ENCODE measurements at regions not wholly inside any gene's neighbourhood (a gene's known extent, or its start where the extent isn't known, plus 50 kb on each side); places are given as distances from the start of the nearest gene placed in this dataset.

- peak; percentile 65 for DNase-seq (ENCODE audit: low read depth)
- H3K4me3 ChIP-seq (ENCODE audit: low read depth, low read length): no peak overlapping the region
- TF ChIP-seq CTCF (IDR thresholded peaks at IDR 0.05; ENCODE audit: insufficient read depth, low read length): no peak
Measured at GRCh38 chr18:67599277-67599676, 82.8 kb upstream of the DSEL start.

DNA sequence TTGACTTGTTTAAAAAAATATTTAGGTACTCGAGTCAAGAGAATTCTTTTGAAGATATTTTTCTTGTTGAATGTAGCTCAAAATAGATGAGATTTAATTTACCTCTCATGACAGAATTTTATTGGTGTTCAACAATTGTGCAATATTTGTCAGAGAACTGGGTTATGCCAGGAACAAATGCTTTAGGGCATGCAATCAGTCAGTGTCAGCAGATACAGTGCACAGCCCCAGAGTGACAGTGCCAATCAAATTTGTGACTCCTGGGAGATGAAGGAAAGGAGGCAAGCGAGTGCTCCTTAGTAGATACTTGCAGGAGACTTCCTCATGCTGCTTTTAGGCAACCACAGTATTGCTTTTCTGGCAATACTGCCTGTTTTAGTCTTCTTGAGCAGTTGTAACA lies 81.2 kb upstream of the DSEL start:
- no peak for TF ChIP-seq CTCF (IDR thresholded peaks at IDR 0.05; ENCODE audit: insufficient read depth, low read length)
- no peak for DNase-seq (ENCODE audit: low read depth)
- H3K4me3 ChIP-seq (ENCODE audit: low read depth, low read length): no peak overlapping the region

DNA sequence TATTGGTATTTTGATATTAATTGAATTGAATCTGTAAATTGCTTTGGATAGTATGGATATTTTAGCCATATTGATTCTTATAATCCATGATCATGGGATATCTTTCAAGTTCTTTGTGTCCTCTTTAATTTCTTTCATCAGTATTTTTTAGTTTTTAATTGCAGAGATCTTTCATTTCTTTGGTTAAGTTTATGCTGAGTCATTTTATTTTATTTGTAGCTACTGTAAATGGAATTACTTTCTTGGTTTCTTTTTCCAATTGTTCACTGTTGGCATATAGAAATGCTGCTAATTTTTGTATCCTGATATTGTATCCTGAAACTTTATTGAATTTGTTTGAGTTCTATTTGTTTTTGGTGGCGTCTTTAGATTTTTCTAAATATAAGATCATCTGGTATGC lies 79.5 kb upstream of the DSEL start:
- DNase-seq (ENCODE audit: low read depth): no peak
- TF ChIP-seq CTCF (IDR thresholded peaks at IDR 0.05; ENCODE audit: insufficient read depth, low read length): no peak
- no peak overlapping the region for H3K4me3 ChIP-seq (ENCODE audit: low read depth, low read length)

DNA sequence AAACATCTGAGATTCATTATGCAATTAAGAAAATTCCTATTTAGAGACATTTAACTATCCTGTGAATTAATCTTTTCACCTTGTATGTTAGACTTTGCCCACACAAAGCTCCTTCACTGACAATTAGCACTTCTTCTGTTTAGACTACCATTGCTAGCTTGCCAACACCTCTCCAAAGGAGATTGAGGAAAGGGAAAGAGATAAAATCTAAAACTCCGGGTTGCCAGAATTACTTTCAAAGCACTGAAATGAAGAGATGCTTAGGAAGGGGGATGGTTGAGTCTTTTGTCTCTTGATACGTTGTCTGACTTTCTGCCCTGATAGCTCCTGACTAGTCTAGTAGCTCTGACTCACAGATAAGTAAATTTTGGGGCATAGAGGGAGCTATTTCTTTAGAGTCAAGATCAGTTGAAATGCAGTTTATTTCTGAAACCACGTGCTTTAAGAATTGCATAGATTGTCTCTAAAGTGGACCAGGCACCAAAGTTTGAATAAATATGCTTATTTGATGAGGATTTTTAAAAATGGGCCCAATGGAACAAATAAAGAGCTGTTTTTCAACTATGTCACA lies 74.1 kb upstream of the DSEL start:
- DNase-seq (ENCODE audit: low read depth): peak; percentile 58

GRCh38 chr18:67589325-67589724 lies 72.8 kb upstream of the DSEL start:
- TF ChIP-seq CTCF (IDR thresholded peaks at IDR 0.05; ENCODE audit: insufficient read depth, low read length): no peak
- H3K4me3 ChIP-seq (ENCODE audit: low read depth, low read length): no peak overlapping the region
- no peak for DNase-seq (ENCODE audit: low read depth)

More for the DNA sequence above, 74.1 kb upstream of the DSEL start:
- TF ChIP-seq CTCF (IDR thresholded peaks at IDR 0.05; ENCODE audit: insufficient read depth, low read length): no peak
- H3K4me3 ChIP-seq (ENCODE audit: low read depth, low read length): no peak overlapping the region

- no peak overlapping the region for H3K4me3 ChIP-seq (ENCODE audit: low read depth, low read length)
- DNase-seq (ENCODE audit: low read depth): no peak
- no peak for TF ChIP-seq CTCF (IDR thresholded peaks at IDR 0.05; ENCODE audit: insufficient read depth, low read length)
Measured at GRCh38 chr18:67586101-67586500, 69.6 kb upstream of the DSEL start.

- no peak for TF ChIP-seq CTCF (IDR thresholded peaks at IDR 0.05; ENCODE audit: insufficient read depth, low read length)
- peak; percentile 28 for DNase-seq (ENCODE audit: low read depth)
- H3K4me3 ChIP-seq (ENCODE audit: low read depth, low read length): no peak overlapping the region
Measured at GRCh38 chr18:67583621-67584020, 67.1 kb upstream of the DSEL start.
